ENCODE measurements at regions not wholly inside any gene's neighbourhood (a gene's known extent, or its start where the extent isn't known, plus 50 kb on each side); places are given as distances from the start of the nearest gene placed in this dataset.

DNA sequence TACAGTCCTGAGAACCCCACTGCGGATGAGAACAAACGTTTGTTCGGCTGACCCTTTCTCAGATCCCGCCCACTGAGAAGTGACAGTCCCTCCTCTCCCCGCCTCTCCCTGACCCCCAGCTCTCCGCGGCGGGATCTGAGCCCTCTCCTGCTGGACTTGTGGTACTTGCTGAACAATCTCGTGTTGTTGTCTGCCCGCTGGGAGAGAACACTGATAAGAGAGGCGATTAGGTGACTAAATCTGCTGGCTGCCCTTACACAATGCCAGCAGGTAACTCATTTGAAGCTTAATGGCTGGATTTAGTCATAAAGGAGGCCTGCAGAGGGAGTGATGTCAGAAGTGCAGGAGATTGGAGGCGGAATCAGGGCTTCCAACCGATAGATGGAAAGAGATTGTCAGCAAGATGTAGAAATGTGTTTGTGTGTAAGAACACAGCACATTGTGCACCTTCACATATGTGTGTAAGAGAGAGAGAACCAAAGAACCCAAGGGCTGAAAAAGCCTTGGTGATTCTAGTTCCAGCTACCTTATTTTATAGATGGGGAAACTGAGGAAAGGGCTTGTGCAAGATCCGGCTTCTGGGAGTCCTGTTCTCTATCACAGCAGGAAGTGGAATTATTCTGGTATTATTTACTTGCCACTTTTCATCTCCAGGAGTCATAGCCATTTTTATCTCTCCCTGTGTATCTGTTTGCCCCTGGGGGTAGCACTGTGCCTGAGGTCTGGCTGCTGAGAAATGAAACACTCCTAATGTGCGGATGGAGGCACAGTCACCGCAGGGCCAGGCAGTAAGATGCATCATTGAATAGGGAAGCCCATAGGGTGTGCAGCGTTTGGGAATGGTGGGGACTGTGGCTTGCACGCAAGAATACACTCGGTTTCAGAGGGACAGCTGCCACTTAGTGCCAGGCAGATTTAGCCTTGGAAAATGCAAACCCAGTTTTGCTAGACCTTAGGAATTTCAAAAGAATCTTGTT lies 203.7 kb upstream of the MSX2 start (continued):
- TF ChIP-seq, protein P1, sequence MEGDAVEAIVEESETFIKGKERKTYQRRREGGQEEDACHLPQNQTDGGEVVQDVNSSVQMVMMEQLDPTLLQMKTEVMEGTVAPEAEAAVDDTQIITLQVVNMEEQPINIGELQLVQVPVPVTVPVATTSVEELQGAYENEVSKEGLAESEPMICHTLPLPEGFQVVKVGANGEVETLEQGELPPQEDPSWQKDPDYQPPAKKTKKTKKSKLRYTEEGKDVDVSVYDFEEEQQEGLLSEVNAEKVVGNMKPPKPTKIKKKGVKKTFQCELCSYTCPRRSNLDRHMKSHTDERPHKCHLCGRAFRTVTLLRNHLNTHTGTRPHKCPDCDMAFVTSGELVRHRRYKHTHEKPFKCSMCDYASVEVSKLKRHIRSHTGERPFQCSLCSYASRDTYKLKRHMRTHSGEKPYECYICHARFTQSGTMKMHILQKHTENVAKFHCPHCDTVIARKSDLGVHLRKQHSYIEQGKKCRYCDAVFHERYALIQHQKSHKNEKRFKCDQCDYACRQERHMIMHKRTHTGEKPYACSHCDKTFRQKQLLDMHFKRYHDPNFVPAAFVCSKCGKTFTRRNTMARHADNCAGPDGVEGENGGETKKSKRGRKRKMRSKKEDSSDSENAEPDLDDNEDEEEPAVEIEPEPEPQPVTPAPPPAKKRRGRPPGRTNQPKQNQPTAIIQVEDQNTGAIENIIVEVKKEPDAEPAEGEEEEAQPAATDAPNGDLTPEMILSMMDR (IDR thresholded peaks at IDR 0.05; ENCODE audit: low read depth, low read length, missing input control) = no peak
- TF ChIP-seq NR2F2 (IDR thresholded peaks at IDR 0.05) (no peak), RAD21 (IDR thresholded peaks at IDR 0.05) (no peak), HNF4G (IDR thresholded peaks at IDR 0.05) (no peak)
- TF ChIP-seq, protein P2, sequence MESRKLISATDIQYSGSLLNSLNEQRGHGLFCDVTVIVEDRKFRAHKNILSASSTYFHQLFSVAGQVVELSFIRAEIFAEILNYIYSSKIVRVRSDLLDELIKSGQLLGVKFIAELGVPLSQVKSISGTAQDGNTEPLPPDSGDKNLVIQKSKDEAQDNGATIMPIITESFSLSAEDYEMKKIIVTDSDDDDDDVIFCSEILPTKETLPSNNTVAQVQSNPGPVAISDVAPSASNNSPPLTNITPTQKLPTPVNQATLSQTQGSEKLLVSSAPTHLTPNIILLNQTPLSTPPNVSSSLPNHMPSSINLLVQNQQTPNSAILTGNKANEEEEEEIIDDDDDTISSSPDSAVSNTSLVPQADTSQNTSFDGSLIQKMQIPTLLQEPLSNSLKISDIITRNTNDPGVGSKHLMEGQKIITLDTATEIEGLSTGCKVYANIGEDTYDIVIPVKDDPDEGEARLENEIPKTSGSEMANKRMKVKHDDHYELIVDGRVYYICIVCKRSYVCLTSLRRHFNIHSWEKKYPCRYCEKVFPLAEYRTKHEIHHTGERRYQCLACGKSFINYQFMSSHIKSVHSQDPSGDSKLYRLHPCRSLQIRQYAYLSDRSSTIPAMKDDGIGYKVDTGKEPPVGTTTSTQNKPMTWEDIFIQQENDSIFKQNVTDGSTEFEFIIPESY (IDR thresholded peaks at IDR 0.05) = no peak

GRCh38 chr5:174521449-174521848 lies 202.9 kb upstream of the MSX2 start:
- TF ChIP-seq FOXA1 (IDR thresholded peaks at IDR 0.05) = no peak
- TF ChIP-seq, protein P2 (IDR thresholded peaks at IDR 0.05) = no peak
- no peak for TF ChIP-seq EGR1 (IDR thresholded peaks at IDR 0.05; ENCODE audit: low read depth in 2 of 2)
- TF ChIP-seq SP1 (IDR thresholded peaks at IDR 0.05) = no peak
- TF ChIP-seq JUND (IDR thresholded peaks at IDR 0.05) = no peak
- TF ChIP-seq RAD21 (IDR thresholded peaks at IDR 0.05) = no peak
- TF ChIP-seq, protein P1 (IDR thresholded peaks at IDR 0.05; ENCODE audit: low read depth, low read length, missing input control) = no peak
- no peak for TF ChIP-seq FOXA2 (IDR thresholded peaks at IDR 0.05)
- TF ChIP-seq NR2F2 (IDR thresholded peaks at IDR 0.05) = no peak
- no peak for TF ChIP-seq GABPA (IDR thresholded peaks at IDR 0.05 in 1 of 2, conservative IDR thresholded peaks at IDR 0.05 in 1 of 2)
- TF ChIP-seq, protein P3, sequence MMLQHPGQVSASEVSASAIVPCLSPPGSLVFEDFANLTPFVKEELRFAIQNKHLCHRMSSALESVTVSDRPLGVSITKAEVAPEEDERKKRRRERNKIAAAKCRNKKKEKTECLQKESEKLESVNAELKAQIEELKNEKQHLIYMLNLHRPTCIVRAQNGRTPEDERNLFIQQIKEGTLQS (IDR thresholded peaks at IDR 0.05) = no peak
- WGBS = 79% methylated on average over 1 of the region's 1 CpG
- peaks cover 0 to 2% (median 0%) of the 10 kb centered on the region in 4 donors for H3K9me3 ChIP-seq (ENCODE audit: control insufficient read depth in 4 of 4, low read length in 3 of 4)
- H3K4me1 ChIP-seq (ENCODE audit: control insufficient read depth in 4 of 4, insufficient read depth in 4 of 4, low read length in 3 of 4) = no peaks in the 10 kb centered on the region
- no peaks in the 10 kb centered on the region for H3K36me3 ChIP-seq (ENCODE audit: control insufficient read depth in 4 of 4, insufficient read depth in 3 of 4, low read depth in 1 of 4, low read length in 3 of 4)
- H3K27me3 ChIP-seq (ENCODE audit: control insufficient read depth in 4 of 4, insufficient read depth in 4 of 4, low read length in 3 of 4) = no peaks in the 10 kb centered on the region
- H3K27ac ChIP-seq (ENCODE audit: low read depth in 1 of 2, low read length in 2 of 2) = no peak overlapping the region
- H3K4me3 ChIP-seq (ENCODE audit: low read depth in 1 of 3, low read length in 3 of 3) = no peak overlapping the region
- no peak for DNase-seq (ENCODE audit: low spot score)
- H3K9ac ChIP-seq (ENCODE audit: low read depth in 1 of 2, low read length in 2 of 2) = no peak overlapping the region
